Keratinocyte (primary cell): ENCODE measurements at regions not wholly inside any gene's neighbourhood (a gene's known extent, or its start where the extent isn't known, plus 50 kb on each side); places are given as distances from the start of the nearest gene placed in this dataset.

ENCODE experiments used
- DNase-seq: peaks from one replicate; pipeline ENCODE4 v3.0.0-alpha.2; 2011; ENCODE audit warnings: low read depth, missing footprints, low spot score
- FAIRE-seq: peaks from 2 replicates; lab custom pipeline; 2011; peaks lifted over from hg19 to GRCh38; lab: Jason Lieb, UNC
- H2AFZ ChIP-seq: 2 replicates; pipeline ENCODE4 v1.6.0; 2012; ENCODE audit warnings: low read length, control low read depth, inconsistent platforms; ENCODE audit not compliant: control insufficient read depth
- H3K27ac ChIP-seq: 2 replicates; pipeline ENCODE4 v1.5.1; 2011; ENCODE audit warnings: low read length; ENCODE audit not compliant: control insufficient read depth, insufficient read depth
- H3K27me3 ChIP-seq: 3 replicates; pipeline ENCODE4 v1.6.0; 2011; ENCODE audit warnings: low read length; ENCODE audit not compliant: control insufficient read depth, insufficient read depth; ENCODE audit errors: extremely low read depth
- H3K36me3 ChIP-seq, 2 experiments: 2 replicates in 1 of 2; 3 replicates in 1 of 2; pipeline ENCODE4 v1.5.1; 2011; ENCODE audit warnings: low read length in 2 of 2, mild to moderate bottlenecking in 1 of 2; ENCODE audit not compliant: control insufficient read depth in 2 of 2, insufficient read depth in 2 of 2; ENCODE audit errors: extremely low read depth in 1 of 2
- H3K4me1 ChIP-seq: 3 replicates; pipeline ENCODE4 v1.5.1; 2011; ENCODE audit warnings: low read length; ENCODE audit not compliant: control insufficient read depth, insufficient read depth; ENCODE audit errors: extremely low read depth
- H3K4me2 ChIP-seq: 3 replicates; pipeline ENCODE4 v1.6.0; 2011; ENCODE audit warnings: low read depth, low read length; ENCODE audit not compliant: control insufficient read depth, insufficient read depth; ENCODE audit errors: extremely low read depth
- H3K4me3 ChIP-seq, 3 experiments: fragments of 200-600 bp in 1 of 3; sonication (generic) in 1 of 3; 2 replicates in 2 of 3; 3 replicates in 1 of 3; pipeline ENCODE4 v1.5.1; 2011 to 2016; ENCODE audit warnings: low read length in 3 of 3, mild to moderate bottlenecking in 3 of 3, control low read depth in 2 of 3, inconsistent platforms in 1 of 3, low read depth in 1 of 3, mixed read lengths in 1 of 3, mixed run types in 1 of 3, moderate library complexity in 1 of 3; ENCODE audit not compliant: control insufficient read depth in 2 of 3, insufficient read depth in 2 of 3; ENCODE audit errors: extremely low read depth in 1 of 3
- H3K79me2 ChIP-seq: 2 replicates; pipeline ENCODE4 v1.6.0; 2012; ENCODE audit warnings: low read length; ENCODE audit not compliant: control insufficient read depth, insufficient read depth
- H3K9ac ChIP-seq: 3 replicates; pipeline ENCODE4 v1.6.0; 2011; ENCODE audit warnings: low read length; ENCODE audit not compliant: control insufficient read depth, insufficient read depth; ENCODE audit errors: extremely low read depth
- H3K9me1 ChIP-seq: 3 replicates; pipeline ENCODE4 v1.6.0; 2011; ENCODE audit warnings: low read length; ENCODE audit not compliant: control insufficient read depth, insufficient read depth; ENCODE audit errors: extremely low read depth
- H3K9me3 ChIP-seq: 2 replicates; pipeline ENCODE4 v1.5.1; 2012; ENCODE audit warnings: low read depth, low read length; ENCODE audit not compliant: control insufficient read depth
- H4K20me1 ChIP-seq: 3 replicates; pipeline ENCODE4 v1.6.0; 2011; ENCODE audit warnings: low read length; ENCODE audit not compliant: control insufficient read depth, insufficient read depth; ENCODE audit errors: extremely low read depth
- CTCF ChIP-seq, 3 experiments: IDR thresholded peaks in 1 of 3; conservative IDR thresholded peaks in 1 of 3; optimal IDR thresholded peaks in 1 of 3; 2 replicates in 2 of 3; 3 replicates in 1 of 3; pipeline versions ENCODE3 to v1.5.1; 2011; ENCODE audit warnings: low read length in 3 of 3, mild to moderate bottlenecking in 3 of 3, moderate library complexity in 2 of 3, control low read depth in 1 of 3, inconsistent platforms in 1 of 3; ENCODE audit not compliant: insufficient read depth in 2 of 3; ENCODE audit errors: extremely low read depth in 1 of 3
- EZH2 ChIP-seq: IDR thresholded peaks from one replicate; pipeline ENCODE4 v1.6.1; 2012; ENCODE audit warnings: inconsistent platforms, mild to moderate bottlenecking, low read length, moderate library complexity
- dilution Hi-C: fragments of 300-500 bp; cut with MboI; formaldehyde crosslinking; loops from one replicate; pipeline ENCODE4 v1.7.0; 2020; ENCODE audit warnings: low sequenced_read_pairs; ENCODE audit not compliant: extremely low pct_ligation_motif_present

GRCh38 chr13:82356667-82357410 is 1525.4 kb downstream of the SLITRK1 start:
- Histone ChIP-seq H3K4me2 (no peak overlapping the region), H3K27me3 (no peaks in the 10 kb centered on the region), H3K36me3 (no peaks in the 10 kb centered on the region), H3K4me1 (no peaks in the 10 kb centered on the region), H2AFZ (no peak overlapping the region), H4K20me1 (no peaks in the 10 kb centered on the region), H3K79me2 (no peaks in the 10 kb centered on the region), H3K4me3 (no peak overlapping the region), H3K9ac (no peak overlapping the region), H3K9me3 (no peaks in the 10 kb centered on the region), H3K9me1 (no peaks in the 10 kb centered on the region), H3K27ac (no peak overlapping the region)
- no peak for TF ChIP-seq CTCF (optimal IDR thresholded peaks at IDR 0.05 in 1 of 3, IDR thresholded peaks at IDR 0.05 in 1 of 3, conservative IDR thresholded peaks at IDR 0.05 in 1 of 3; ENCODE audit: extremely low read depth in 1 of 3, insufficient read depth in 2 of 3, low read length in 3 of 3)
- TF ChIP-seq EZH2, result no peak
- dilution Hi-C loops, result no loop called here
- no peak for DNase-seq
- no peak for FAIRE-seq

GRCh38 chr13:82344867-82345266 is 1537.4 kb downstream of the SLITRK1 start:
- Histone ChIP-seq H3K9me3 (no peaks in the 10 kb centered on the region), H3K9ac (no peak overlapping the region), H2AFZ (no peak overlapping the region), H3K79me2 (no peaks in the 10 kb centered on the region), H3K27ac (no peak overlapping the region), H3K9me1 (no peaks in the 10 kb centered on the region), H3K4me2 (no peak overlapping the region), H3K4me1 (no peaks in the 10 kb centered on the region), H4K20me1 (no peaks in the 10 kb centered on the region), H3K27me3 (no peaks in the 10 kb centered on the region), H3K36me3 (no peaks in the 10 kb centered on the region), H3K4me3 (no peak overlapping the region)
- no peak for TF ChIP-seq CTCF (optimal IDR thresholded peaks at IDR 0.05 in 1 of 3, IDR thresholded peaks at IDR 0.05 in 1 of 3, conservative IDR thresholded peaks at IDR 0.05 in 1 of 3; ENCODE audit: extremely low read depth in 1 of 3, insufficient read depth in 2 of 3, low read length in 3 of 3)
- no peak for TF ChIP-seq EZH2
- dilution Hi-C loops, result no loop called here
- FAIRE-seq (no peak), DNase-seq (no peak)
